ENCODE measurements at regions not wholly inside any gene's neighbourhood (a gene's known extent, or its start where the extent isn't known, plus 50 kb on each side); places are given as distances from the start of the nearest gene placed in this dataset.

DNA sequence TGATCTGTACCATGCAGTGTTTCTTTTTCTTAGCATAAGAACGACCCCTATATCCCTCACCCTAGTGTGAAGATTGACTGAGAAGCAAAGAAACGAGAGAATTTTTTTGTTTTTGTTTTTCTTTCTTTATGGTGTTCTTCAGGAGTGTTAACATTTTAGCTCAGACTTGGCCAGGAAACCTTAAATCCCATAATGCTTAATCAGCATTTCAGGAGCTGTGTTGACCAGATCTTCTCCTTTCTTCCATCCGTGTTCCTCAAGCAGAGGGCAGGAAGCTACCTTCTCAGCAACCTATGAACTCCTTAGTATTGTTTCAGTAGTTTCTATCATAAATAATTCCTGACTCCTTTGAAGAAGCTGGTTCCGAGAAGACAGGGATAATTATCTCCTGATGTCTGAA, 1501.5 kb downstream of the STIM2 start:
- Mint-ChIP-seq H3K4me1 (0 out of 3 replicates have a peak, but pooled peaks cover 4% of the 10 kb centered on the region), H3K27ac (no peak overlapping the region), H3K36me3 (ENCODE audit: low read depth) (no peaks in the 10 kb centered on the region), H3K27me3 (ENCODE audit: insufficient read depth, low read depth, poor library complexity) (no peaks in the 10 kb centered on the region), H3K9me3 (no peaks in the 10 kb centered on the region; the same call in 2 of the 3 replicates), H3K4me3 (no peak overlapping the region)
- no peak overlapping the region for H2AFZ ChIP-seq
- no peak for ATAC-seq
- H3F3A ChIP-seq (replicated peaks; ENCODE audit: low read depth): no peaks in the 10 kb centered on the region
- no peak overlapping the region for H3K4me2 ChIP-seq
- H3K79me2 ChIP-seq (replicated peaks; ENCODE audit: insufficient read depth): no peaks in the 10 kb centered on the region
- no peaks in the 10 kb centered on the region; the same call in 1 of the 2 replicates for H3K9me2 ChIP-seq (ENCODE audit: insufficient read depth)
- no peaks in the 10 kb centered on the region for H3K27me3 ChIP-seq (ENCODE audit: insufficient read depth)
- no peak overlapping the region for H3K27ac ChIP-seq (ENCODE audit: low read depth)
- TF ChIP-seq ZNF331 (CRISPR knock-in tag; IDR thresholded peaks at IDR 0.05; ENCODE audit: low read depth): no peak
- TF ChIP-seq, protein P1, sequence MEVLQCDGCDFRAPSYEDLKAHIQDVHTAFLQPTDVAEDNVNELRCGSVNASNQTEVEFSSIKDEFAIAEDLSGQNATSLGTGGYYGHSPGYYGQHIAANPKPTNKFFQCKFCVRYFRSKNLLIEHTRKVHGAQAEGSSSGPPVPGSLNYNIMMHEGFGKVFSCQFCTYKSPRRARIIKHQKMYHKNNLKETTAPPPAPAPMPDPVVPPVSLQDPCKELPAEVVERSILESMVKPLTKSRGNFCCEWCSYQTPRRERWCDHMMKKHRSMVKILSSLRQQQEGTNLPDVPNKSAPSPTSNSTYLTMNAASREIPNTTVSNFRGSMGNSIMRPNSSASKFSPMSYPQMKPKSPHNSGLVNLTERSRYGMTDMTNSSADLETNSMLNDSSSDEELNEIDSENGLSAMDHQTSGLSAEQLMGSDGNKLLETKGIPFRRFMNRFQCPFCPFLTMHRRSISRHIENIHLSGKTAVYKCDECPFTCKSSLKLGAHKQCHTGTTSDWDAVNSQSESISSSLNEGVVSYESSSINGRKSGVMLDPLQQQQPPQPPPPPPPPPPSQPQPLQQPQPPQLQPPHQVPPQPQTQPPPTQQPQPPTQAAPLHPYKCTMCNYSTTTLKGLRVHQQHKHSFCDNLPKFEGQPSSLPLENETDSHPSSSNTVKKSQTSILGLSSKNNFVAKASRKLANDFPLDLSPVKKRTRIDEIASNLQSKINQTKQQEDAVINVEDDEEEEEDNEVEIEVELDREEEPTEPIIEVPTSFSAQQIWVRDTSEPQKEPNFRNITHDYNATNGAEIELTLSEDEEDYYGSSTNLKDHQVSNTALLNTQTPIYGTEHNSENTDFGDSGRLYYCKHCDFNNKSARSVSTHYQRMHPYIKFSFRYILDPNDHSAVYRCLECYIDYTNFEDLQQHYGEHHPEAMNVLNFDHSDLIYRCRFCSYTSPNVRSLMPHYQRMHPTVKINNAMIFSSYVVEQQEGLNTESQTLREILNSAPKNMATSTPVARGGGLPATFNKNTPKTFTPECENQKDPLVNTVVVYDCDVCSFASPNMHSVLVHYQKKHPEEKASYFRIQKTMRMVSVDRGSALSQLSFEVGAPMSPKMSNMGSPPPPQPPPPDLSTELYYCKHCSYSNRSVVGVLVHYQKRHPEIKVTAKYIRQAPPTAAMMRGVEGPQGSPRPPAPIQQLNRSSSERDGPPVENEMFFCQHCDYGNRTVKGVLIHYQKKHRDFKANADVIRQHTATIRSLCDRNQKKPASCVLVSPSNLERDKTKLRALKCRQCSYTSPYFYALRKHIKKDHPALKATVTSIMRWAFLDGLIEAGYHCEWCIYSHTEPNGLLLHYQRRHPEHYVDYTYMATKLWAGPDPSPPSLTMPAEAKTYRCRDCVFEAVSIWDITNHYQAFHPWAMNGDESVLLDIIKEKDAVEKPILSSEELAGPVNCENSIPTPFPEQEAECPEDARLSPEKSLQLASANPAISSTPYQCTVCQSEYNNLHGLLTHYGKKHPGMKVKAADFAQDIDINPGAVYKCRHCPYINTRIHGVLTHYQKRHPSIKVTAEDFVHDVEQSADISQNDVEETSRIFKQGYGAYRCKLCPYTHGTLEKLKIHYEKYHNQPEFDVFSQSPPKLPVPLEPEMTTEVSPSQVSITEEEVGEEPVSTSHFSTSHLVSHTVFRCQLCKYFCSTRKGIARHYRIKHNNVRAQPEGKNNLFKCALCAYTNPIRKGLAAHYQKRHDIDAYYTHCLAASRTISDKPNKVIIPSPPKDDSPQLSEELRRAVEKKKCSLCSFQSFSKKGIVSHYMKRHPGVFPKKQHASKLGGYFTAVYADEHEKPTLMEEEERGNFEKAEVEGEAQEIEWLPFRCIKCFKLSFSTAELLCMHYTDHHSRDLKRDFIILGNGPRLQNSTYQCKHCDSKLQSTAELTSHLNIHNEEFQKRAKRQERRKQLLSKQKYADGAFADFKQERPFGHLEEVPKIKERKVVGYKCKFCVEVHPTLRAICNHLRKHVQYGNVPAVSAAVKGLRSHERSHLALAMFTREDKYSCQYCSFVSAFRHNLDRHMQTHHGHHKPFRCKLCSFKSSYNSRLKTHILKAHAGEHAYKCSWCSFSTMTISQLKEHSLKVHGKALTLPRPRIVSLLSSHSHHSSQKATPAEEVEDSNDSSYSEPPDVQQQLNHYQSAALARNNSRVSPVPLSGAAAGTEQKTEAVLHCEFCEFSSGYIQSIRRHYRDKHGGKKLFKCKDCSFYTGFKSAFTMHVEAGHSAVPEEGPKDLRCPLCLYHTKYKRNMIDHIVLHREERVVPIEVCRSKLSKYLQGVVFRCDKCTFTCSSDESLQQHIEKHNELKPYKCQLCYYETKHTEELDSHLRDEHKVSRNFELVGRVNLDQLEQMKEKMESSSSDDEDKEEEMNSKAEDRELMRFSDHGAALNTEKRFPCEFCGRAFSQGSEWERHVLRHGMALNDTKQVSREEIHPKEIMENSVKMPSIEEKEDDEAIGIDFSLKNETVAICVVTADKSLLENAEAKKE (CRISPR knock-in tag; IDR thresholded peaks at IDR 0.05): no peak
- TF ChIP-seq, protein P2, sequence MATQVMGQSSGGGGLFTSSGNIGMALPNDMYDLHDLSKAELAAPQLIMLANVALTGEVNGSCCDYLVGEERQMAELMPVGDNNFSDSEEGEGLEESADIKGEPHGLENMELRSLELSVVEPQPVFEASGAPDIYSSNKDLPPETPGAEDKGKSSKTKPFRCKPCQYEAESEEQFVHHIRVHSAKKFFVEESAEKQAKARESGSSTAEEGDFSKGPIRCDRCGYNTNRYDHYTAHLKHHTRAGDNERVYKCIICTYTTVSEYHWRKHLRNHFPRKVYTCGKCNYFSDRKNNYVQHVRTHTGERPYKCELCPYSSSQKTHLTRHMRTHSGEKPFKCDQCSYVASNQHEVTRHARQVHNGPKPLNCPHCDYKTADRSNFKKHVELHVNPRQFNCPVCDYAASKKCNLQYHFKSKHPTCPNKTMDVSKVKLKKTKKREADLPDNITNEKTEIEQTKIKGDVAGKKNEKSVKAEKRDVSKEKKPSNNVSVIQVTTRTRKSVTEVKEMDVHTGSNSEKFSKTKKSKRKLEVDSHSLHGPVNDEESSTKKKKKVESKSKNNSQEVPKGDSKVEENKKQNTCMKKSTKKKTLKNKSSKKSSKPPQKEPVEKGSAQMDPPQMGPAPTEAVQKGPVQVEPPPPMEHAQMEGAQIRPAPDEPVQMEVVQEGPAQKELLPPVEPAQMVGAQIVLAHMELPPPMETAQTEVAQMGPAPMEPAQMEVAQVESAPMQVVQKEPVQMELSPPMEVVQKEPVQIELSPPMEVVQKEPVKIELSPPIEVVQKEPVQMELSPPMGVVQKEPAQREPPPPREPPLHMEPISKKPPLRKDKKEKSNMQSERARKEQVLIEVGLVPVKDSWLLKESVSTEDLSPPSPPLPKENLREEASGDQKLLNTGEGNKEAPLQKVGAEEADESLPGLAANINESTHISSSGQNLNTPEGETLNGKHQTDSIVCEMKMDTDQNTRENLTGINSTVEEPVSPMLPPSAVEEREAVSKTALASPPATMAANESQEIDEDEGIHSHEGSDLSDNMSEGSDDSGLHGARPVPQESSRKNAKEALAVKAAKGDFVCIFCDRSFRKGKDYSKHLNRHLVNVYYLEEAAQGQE (IDR thresholded peaks at IDR 0.05; ENCODE audit: unreplicated experiment): no peak
- TF ChIP-seq, protein P3, sequence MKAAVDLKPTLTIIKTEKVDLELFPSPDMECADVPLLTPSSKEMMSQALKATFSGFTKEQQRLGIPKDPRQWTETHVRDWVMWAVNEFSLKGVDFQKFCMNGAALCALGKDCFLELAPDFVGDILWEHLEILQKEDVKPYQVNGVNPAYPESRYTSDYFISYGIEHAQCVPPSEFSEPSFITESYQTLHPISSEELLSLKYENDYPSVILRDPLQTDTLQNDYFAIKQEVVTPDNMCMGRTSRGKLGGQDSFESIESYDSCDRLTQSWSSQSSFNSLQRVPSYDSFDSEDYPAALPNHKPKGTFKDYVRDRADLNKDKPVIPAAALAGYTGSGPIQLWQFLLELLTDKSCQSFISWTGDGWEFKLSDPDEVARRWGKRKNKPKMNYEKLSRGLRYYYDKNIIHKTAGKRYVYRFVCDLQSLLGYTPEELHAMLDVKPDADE (IDR thresholded peaks at IDR 0.05): no peak
- no peak for DNase-seq (ENCODE audit: low spot score)
- H3K4me1 ChIP-seq (ENCODE audit: insufficient read depth): no peaks in the 10 kb centered on the region
- no peaks in the 10 kb centered on the region; the same call in 1 of the 2 replicates for H4K20me1 ChIP-seq (replicated peaks; ENCODE audit: insufficient read depth)
- H3K36me3 ChIP-seq (ENCODE audit: insufficient read depth): no peaks in the 10 kb centered on the region
- no peak overlapping the region for H3K4me3 ChIP-seq
